Right lobe of liver (tissue), 4 donors: ENCODE measurements at regions not wholly inside any gene's neighbourhood (a gene's known extent, or its start where the extent isn't known, plus 50 kb on each side); places are given as distances from the start of the nearest gene placed in this dataset.

Experiments
- CTCF ChIP-seq, 4 donors: fragments of 200-600 bp in 3 of 4; fragments of 450-650 bp in 1 of 4; IDR thresholded peaks; one replicate each; pipeline versions ENCODE4 v1.5.1 to v1.8.0; 2016 to 2022; ENCODE audit warnings: antibody characterized with exemption in 4 of 4, mild to moderate bottlenecking in 2 of 4
- POLR2A ChIP-seq: fragments of 450-650 bp; IDR thresholded peaks from one replicate; pipeline ENCODE4 v1.6.1; 2017; ENCODE audit warnings: antibody characterized with exemption, mild to moderate bottlenecking
- donor health status: DM: no; HTN: no; CAD: no.
- donor health status: DM: no; HTN: no; CAD: no.
- donor health status: DM: no; HTN: yes; CAD: no.

DNA sequence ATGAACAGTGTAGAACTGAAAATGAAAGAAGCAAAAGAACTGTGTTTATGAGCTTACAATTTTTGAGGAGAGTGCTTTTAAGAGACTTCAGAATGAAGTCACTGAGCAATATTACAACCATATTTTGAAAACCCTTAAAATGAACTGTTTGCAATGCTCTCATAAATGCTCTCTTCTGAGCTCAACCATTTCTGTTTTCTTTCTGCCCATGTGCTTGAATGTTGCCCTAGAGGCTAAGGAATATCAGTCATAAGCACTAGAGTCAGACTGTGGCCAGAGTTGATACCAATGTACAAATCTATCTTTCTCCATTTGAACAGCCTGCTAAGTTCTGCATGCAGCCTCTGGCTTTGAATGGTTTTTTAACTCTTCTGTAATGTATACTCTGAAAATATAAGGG, 1092.8 kb downstream of the PCDH9 start:
- no peak for TF ChIP-seq CTCF (IDR thresholded peaks at IDR 0.05)
- TF ChIP-seq POLR2A, result no peak
